Ovary (tissue), 3 donors: ENCODE measurements at regions not wholly inside any gene's neighbourhood (a gene's known extent, or its start where the extent isn't known, plus 50 kb on each side); places are given as distances from the start of the nearest gene placed in this dataset.

Experiments used
- CTCF ChIP-seq, 3 donors: fragments of 450-650 bp in 2 of 3; fragments of 200-600 bp in 1 of 3; IDR thresholded peaks; one replicate each; pipeline versions ENCODE4 v1.5.1 to v1.8.0; 2016 to 2022; ENCODE audit warnings: antibody characterized with exemption in 3 of 3, mild to moderate bottlenecking in 1 of 3
- EP300 ChIP-seq: sonication (generic); formaldehyde crosslinking; IDR thresholded peaks from one replicate; pipeline ENCODE4 v1.6.1; 2017; ENCODE audit warnings: antibody characterized with exemption
- donor health status: DM: no; HTN: no; CAD: no.

GRCh38 chr12:89985935-89986334, 277.3 kb upstream of the ATP2B1 start:
- TF ChIP-seq CTCF (IDR thresholded peaks at IDR 0.05): no peak
- TF ChIP-seq EP300: no peak
